ENCODE measurements at regions not wholly inside any gene's neighbourhood (a gene's known extent, or its start where the extent isn't known, plus 50 kb on each side); places are given as distances from the start of the nearest gene placed in this dataset.

DNA sequence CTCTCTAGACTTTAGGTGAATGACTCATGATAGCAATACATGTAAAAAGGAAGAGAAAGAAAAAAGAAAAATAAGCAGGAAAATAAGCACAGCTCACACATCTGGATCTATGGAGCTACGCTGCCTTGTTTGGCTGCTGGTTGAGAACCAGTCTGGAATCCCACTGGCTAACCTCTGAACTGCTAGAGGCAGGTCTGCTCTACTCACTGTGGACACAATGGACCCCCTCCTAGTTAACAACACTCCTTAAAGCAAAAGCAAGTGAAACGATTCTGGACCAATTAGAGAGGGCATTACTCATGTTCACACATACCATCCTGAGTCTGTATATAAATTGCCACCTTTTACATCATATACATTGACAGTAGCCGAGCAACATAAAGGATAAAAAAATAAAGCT, 383.2 kb upstream of the FLRT2 start:
- Histone ChIP-seq H3K36me3 (ENCODE audit: low read depth) (no peaks in the 10 kb centered on the region), H3K4me3 (no peak overlapping the region), H3K9me3 (no peaks in the 10 kb centered on the region), H3K4me1 (ENCODE audit: low read depth) (no peaks in the 10 kb centered on the region)
- DNase-seq (no peak), ATAC-seq (no peak)
- intact Hi-C loops (cut with DNase I, micrococcal nuclease), result no loop called here
- TF ChIP-seq, protein P1, sequence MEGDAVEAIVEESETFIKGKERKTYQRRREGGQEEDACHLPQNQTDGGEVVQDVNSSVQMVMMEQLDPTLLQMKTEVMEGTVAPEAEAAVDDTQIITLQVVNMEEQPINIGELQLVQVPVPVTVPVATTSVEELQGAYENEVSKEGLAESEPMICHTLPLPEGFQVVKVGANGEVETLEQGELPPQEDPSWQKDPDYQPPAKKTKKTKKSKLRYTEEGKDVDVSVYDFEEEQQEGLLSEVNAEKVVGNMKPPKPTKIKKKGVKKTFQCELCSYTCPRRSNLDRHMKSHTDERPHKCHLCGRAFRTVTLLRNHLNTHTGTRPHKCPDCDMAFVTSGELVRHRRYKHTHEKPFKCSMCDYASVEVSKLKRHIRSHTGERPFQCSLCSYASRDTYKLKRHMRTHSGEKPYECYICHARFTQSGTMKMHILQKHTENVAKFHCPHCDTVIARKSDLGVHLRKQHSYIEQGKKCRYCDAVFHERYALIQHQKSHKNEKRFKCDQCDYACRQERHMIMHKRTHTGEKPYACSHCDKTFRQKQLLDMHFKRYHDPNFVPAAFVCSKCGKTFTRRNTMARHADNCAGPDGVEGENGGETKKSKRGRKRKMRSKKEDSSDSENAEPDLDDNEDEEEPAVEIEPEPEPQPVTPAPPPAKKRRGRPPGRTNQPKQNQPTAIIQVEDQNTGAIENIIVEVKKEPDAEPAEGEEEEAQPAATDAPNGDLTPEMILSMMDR (IDR thresholded peaks at IDR 0.05), result no peak

DNA sequence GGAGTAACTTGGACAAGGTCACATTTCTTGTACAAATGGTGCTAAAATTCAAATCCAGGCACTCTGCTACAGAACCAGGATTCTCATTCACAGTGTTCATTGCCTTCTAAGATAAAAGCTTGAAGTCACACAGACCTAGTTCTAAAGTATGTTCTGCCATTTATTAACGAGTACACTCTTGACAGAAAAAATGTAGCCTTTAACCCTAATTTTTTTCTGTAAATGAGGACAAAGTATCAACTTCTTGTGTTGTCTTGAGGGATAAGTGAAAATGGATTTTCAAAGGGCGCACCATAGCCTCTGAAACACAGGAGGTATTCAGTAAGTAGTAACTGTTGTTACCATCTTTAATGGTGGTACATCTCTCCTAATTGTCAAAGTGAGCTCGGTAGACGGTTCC, 379.8 kb upstream of the FLRT2 start:
- H3K9me3 ChIP-seq, result no peaks in the 10 kb centered on the region
- DNase-seq, result no peak
- TF ChIP-seq, protein P1 (IDR thresholded peaks at IDR 0.05), result no peak
- H3K4me1 ChIP-seq (ENCODE audit: low read depth), result no peaks in the 10 kb centered on the region
- H3K36me3 ChIP-seq (ENCODE audit: low read depth), result no peaks in the 10 kb centered on the region
- no peak overlapping the region for H3K4me3 ChIP-seq
- intact Hi-C loops (cut with DNase I, micrococcal nuclease), result no loop called here
- no peak for ATAC-seq

DNA sequence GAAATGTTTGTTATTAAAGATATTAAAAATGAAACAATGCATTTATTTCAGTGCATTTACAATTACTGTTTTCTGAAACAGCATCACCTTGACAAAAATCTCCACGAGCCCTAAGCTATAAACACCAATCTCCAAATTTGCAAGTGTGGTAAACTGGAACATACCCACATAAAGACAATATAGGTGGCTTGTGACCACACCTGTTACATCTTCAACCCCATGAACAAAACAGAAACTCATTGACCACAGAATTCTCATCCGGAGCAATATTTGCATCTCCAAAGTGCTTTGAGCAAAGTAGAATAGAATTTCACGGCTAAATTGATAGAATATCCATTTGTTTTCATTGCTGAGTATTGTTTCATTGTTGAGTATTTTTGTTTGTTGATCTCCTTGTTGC, 375.2 kb upstream of the FLRT2 start:
- intact Hi-C loops (cut with DNase I, micrococcal nuclease), result no loop called here

DNA sequence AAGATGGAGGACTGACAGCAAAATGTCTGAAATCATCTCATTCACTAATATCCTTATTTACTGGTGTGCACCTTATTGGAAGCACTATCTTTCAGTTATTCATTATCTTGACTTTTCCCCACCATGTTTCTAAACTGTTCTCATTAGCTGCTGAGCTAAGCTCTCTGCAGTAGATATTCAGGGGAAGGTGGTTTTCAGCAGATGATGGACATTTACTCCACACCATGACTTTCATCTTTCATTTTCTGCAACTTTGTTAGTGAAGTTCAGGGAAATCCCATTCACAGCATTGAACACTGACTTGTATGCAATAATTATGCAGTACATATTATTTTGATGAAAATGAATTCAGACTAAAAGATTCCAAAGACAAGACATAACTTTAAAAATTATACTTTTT, 373.6 kb upstream of the FLRT2 start:
- intact Hi-C loops (cut with DNase I, micrococcal nuclease), result no loop called here
- H3K4me3 ChIP-seq, result no peak overlapping the region
- H3K4me1 ChIP-seq (ENCODE audit: low read depth), result no peaks in the 10 kb centered on the region
- TF ChIP-seq, protein P1 (IDR thresholded peaks at IDR 0.05), result no peak
- ATAC-seq, result no peak
- no peaks in the 10 kb centered on the region for H3K36me3 ChIP-seq (ENCODE audit: low read depth)
- DNase-seq, result no peak
- H3K9me3 ChIP-seq, result no peaks in the 10 kb centered on the region

More for the DNA sequence above, 375.2 kb upstream of the FLRT2 start:
- DNase-seq (no peak), ATAC-seq (no peak)
- TF ChIP-seq, protein P1 (IDR thresholded peaks at IDR 0.05), result no peak
- no peaks in the 10 kb centered on the region for H3K36me3 ChIP-seq (ENCODE audit: low read depth)
- no peak overlapping the region for H3K4me3 ChIP-seq
- no peaks in the 10 kb centered on the region for H3K9me3 ChIP-seq
- H3K4me1 ChIP-seq (ENCODE audit: low read depth), result no peaks in the 10 kb centered on the region

DNA sequence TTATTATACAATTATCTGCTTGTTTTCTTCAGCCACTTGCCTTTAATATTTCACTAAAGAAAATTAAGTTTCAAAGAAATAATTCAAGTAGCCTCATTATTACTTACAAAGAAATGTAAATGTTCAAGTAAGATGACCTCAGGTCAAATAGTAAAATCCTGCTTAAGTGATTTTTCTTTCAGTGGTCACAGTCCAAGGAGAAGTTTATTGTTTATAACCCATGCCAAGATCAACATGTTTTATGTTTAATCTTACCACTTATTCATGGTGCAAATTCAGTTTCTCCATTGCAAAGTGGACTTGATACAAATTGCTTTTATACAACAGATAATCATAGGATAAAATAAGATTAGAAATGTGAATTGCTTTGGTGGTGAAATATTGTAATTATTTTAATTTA, 370.2 kb upstream of the FLRT2 start:
- Histone ChIP-seq H3K36me3 (ENCODE audit: low read depth) (no peaks in the 10 kb centered on the region), H3K9me3 (no peaks in the 10 kb centered on the region), H3K4me3 (no peak overlapping the region), H3K4me1 (ENCODE audit: low read depth) (no peaks in the 10 kb centered on the region)
- intact Hi-C loops (cut with DNase I, micrococcal nuclease), result no loop called here
- TF ChIP-seq, protein P1 (IDR thresholded peaks at IDR 0.05), result no peak
- ATAC-seq (no peak), DNase-seq (no peak)

DNA sequence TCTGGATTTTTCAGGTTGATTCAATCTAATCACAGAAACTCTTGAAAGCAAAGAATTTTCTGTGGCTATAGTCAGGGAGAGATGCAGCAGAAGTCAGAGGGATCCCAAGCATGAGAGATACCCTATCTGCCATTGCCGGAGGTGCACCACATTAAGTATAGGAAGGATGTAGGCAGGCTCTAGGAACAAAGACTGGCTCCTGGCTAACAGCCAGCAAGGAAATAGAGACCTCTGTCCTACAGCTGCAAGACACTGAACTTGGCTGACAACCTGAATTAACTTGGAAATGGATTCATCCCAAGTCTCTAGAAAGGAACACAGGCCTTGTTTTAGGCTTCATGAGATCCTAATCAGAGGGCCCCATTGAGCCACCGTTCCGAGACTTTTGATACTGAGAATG, 364.9 kb upstream of the FLRT2 start:
- Histone ChIP-seq H3K4me3 (no peak overlapping the region), H3K4me1 (ENCODE audit: low read depth) (no peaks in the 10 kb centered on the region), H3K9me3 (no peaks in the 10 kb centered on the region), H3K36me3 (ENCODE audit: low read depth) (no peaks in the 10 kb centered on the region)
- intact Hi-C loops (cut with DNase I, micrococcal nuclease), result no loop called here
- no peak for ATAC-seq
- TF ChIP-seq, protein P1 (IDR thresholded peaks at IDR 0.05), result no peak
- DNase-seq, result no peak

Data from mucosa of descending colon (tissue), 3 donors.